ENCODE measurements at regions not wholly inside any gene's neighbourhood (a gene's known extent, or its start where the extent isn't known, plus 50 kb on each side); places are given as distances from the start of the nearest gene placed in this dataset.
"Not testable (repeated sequence)": the region's sequence is repeated elsewhere in the genome, so short reads cannot be mapped to it uniquely, and the experiment has no call there.

GRCh38 chr16:13357842-13358241, 456.4 kb downstream of the SHISA9 start:
- TF ChIP-seq CREB1 (IDR thresholded peaks at IDR 0.05); CREB1 (CRISPR knock-in tag; IDR thresholded peaks at IDR 0.05); CTCF (CRISPR knock-in tag; IDR thresholded peaks at IDR 0.05); ZNF883 (CRISPR knock-in tag; IDR thresholded peaks at IDR 0.05; ENCODE audit: not compliant biosample characterization); ZNF276 (CRISPR knock-in tag; IDR thresholded peaks at IDR 0.05; ENCODE audit: low read depth): not testable (repeated sequence)
